Heart left ventricle (tissue), 16 donors: ENCODE measurements at regions not wholly inside any gene's neighbourhood (a gene's known extent, or its start where the extent isn't known, plus 50 kb on each side); places are given as distances from the start of the nearest gene placed in this dataset.
A peak's percentile ranks its signal among the peaks of the same experiment; 100 is the strongest.

Source experiments
- ATAC-seq, 4 donors: fragments of 200-7000 bp; cut with Tn5 transposase; one replicate each; pipeline ENCODE4 v1.9.1; 2020 to 2022; ENCODE audit warnings: moderate library complexity in 4 of 4, mild to moderate bottlenecking in 3 of 4, moderate number of reproducible peaks in 1 of 4
- DNase-seq, 5 donors: peaks; one replicate each; pipeline ENCODE4 v3.0.0-alpha.2; 2020
- H3K27ac ChIP-seq, 12 donors: fragments of 200-600 bp; sonication (generic) in 4 of 12; one replicate each; pipeline versions ENCODE4 v1.5.0 to v1.8.0; 2016 to 2022; ENCODE audit warnings: mild to moderate bottlenecking in 2 of 12
- H3K27me3 ChIP-seq, 9 donors: fragments of 200-600 bp; sonication (generic) in 2 of 9; one replicate each; pipeline versions ENCODE4 v1.5.1 to v1.8.0; 2016 to 2022; ENCODE audit warnings: mild to moderate bottlenecking in 3 of 9
- H3K36me3 ChIP-seq, 9 donors: fragments of 200-600 bp; sonication (generic) in 2 of 9; one replicate each; pipeline versions ENCODE4 v1.5.0 to v1.8.0; 2018 to 2022; ENCODE audit warnings: mild to moderate bottlenecking in 2 of 9
- H3K4me1 ChIP-seq, 12 donors: fragments of 200-600 bp; sonication (generic) in 4 of 12; one replicate each; pipeline versions ENCODE4 v1.5.0 to v1.8.0; 2016 to 2022; ENCODE audit warnings: mild to moderate bottlenecking in 3 of 12
- H3K4me3 ChIP-seq, 12 donors: fragments of 200-600 bp; sonication (generic) in 4 of 12; one replicate each; pipeline versions ENCODE4 v1.5.0 to v1.8.0; 2017 to 2022; ENCODE audit warnings: mild to moderate bottlenecking in 9 of 12, moderate library complexity in 4 of 12
- H3K9me3 ChIP-seq, 12 donors: fragments of 200-600 bp; sonication (generic) in 4 of 12; one replicate each; pipeline versions ENCODE4 v1.5.0 to v1.8.0; 2016 to 2022; ENCODE audit warnings: mild to moderate bottlenecking in 1 of 12
- CTCF ChIP-seq, 12 donors: fragments of 200-600 bp; sonication (generic) in 4 of 12; IDR thresholded peaks; one replicate each; pipeline versions ENCODE4 v1.5.0 to v1.8.0; 2018 to 2022; ENCODE audit warnings: antibody characterized with exemption in 12 of 12, mild to moderate bottlenecking in 5 of 12
- POLR2A ChIP-seq, 2 donors: fragments of 450-650 bp; IDR thresholded peaks; one replicate each; pipeline ENCODE4 v1.6.1; 2017; ENCODE audit warnings: antibody characterized with exemption in 2 of 2, mild to moderate bottlenecking in 2 of 2, moderate library complexity in 2 of 2
- WGBS, 4 donors: extraction: QIAGEN DNeasy Blood & Tissue Kit in 2 of 4; methylation state at CpG; one replicate each; pipeline versions ENCODE4 v1.1.5 to v1.1.7; 2013 to 2018; 5-methylcytosine and 5-hydroxymethylcytosine counted together
- intact Hi-C, 10 donors: fragments of 100-400 bp; cut with DNase I; formaldehyde crosslinking; loops; one replicate each; pipeline versions ENCODE4 v1.11.1 to v1.14.2; 2022
- donor health status: ischemic (EF 13 %, LVEDD 7.1; RV severe dilation, severe dysfunction).
- donor health status: healthy with polysubstance abuse.
- donor health status: DM: no; HTN: yes; CAD: no.
- donor health status: DM: no; HTN: no; CAD: no.
- donor health status: ischemic (EF 25% LVEDD 6.9; RV normal size, moderate dysfunction).
- donor health status: ischemic (EF 25% LVEDD 5.7; RV mildly dilated, moderate dysfunction).
- donor health status: healthy.
- donor health status: DM: yes; HTN: yes; CAD: no.
- donor health status: ischemic (EF 35%, LVEDD 5.7; RV mildly dilated, moderate dysfunction).
- donor health status: nonischemic (EF 11% LVEDD 7.7; RV severe dilation, severe dysfunction).
- donor health status: DM: yes; HTN: yes; CAD: no.
- donor health status: PGD.
- donor health status: ischemic (EF 29% LVEDD 5.4; RV normal size, mild dysfunction).
- donor health status: nonischemic (EF 23%, LVEDD 6.1; RV moderate dilation, normal function).

- Histone ChIP-seq H3K27me3 (no peaks in the 10 kb centered on the region), H3K4me1 (peaks cover 0 to 15% (median 0%) of the 10 kb centered on the region in 12 donors), H3K27ac (no peak overlapping the region), H3K36me3 (no peaks in the 10 kb centered on the region), H3K4me3 (no peak overlapping the region), H3K9me3 (no peaks in the 10 kb centered on the region)
- DNase-seq (no peak), ATAC-seq (peak in 1 of 4 donors; percentile 44)
- intact Hi-C loops: no loop called here
- TF ChIP-seq POLR2A (IDR thresholded peaks at IDR 0.05) (no peak), CTCF (IDR thresholded peaks at IDR 0.05) (no peak)
Measured at GRCh38 chr17:13917634-13918033, 151.7 kb upstream of the COX10 start.

DNA sequence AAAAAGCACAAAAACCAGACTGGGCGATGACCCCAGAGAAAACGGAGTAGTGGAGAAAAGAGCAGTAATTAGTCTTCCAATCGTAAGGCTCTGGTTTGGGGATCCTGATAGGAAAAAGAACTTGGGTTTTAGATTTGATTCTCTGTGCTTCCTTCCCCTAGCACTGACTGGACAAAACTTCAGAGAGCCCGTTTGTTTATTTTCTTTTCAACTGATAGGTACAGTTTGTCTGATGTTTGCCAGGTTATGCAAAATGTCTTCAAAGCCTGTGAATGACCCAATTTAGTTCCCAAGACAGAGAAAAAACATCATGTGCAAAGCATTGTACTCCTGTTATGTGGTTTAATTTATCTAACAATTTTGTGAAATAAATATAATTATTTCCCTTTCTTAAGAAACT is 151.1 kb upstream of the COX10 start:
- no peak for ATAC-seq
- Histone ChIP-seq H3K4me3 (no peak overlapping the region), H3K36me3 (no peaks in the 10 kb centered on the region), H3K27ac (no peak overlapping the region), H3K9me3 (no peaks in the 10 kb centered on the region), H3K27me3 (no peaks in the 10 kb centered on the region), H3K4me1 (peaks cover 0 to 15% (median 0%) of the 10 kb centered on the region in 12 donors)
- intact Hi-C loops: no loop called here
- no peak for DNase-seq
- 67 to 74% (median 68%) methylated on average over 4 of the region's 4 CpGs for WGBS, 4 donors
- TF ChIP-seq POLR2A (IDR thresholded peaks at IDR 0.05) (no peak), CTCF (IDR thresholded peaks at IDR 0.05) (no peak)

GRCh38 chr17:13919818-13920217 is 149.5 kb upstream of the COX10 start:
- ATAC-seq: no peak
- H3K4me1 ChIP-seq: peaks cover 0 to 15% (median 0%) of the 10 kb centered on the region in 12 donors
- no peaks in the 10 kb centered on the region for H3K36me3 ChIP-seq
- no peaks in the 10 kb centered on the region for H3K27me3 ChIP-seq
- H3K9me3 ChIP-seq: no peaks in the 10 kb centered on the region
- intact Hi-C loops: no loop called here
- 79 to 85% (median 82%) methylated on average over 6 of the region's 6 CpGs for WGBS, 4 donors
- TF ChIP-seq CTCF (IDR thresholded peaks at IDR 0.05) (no peak), POLR2A (IDR thresholded peaks at IDR 0.05) (no peak)
- no peak for DNase-seq
- H3K27ac ChIP-seq: no peak overlapping the region
- no peak overlapping the region for H3K4me3 ChIP-seq

- Histone ChIP-seq H3K4me1 (peaks cover 0 to 15% (median 0%) of the 10 kb centered on the region in 12 donors), H3K9me3 (no peaks in the 10 kb centered on the region), H3K27me3 (no peaks in the 10 kb centered on the region), H3K27ac (peak overlapping the region in 1 of 12 donors; percentile 2), H3K4me3 (no peak overlapping the region), H3K36me3 (no peaks in the 10 kb centered on the region)
- TF ChIP-seq POLR2A (IDR thresholded peaks at IDR 0.05) (no peak), CTCF (IDR thresholded peaks at IDR 0.05) (no peak)
- intact Hi-C loops: no loop called here
- 54 to 67% (median 62%) methylated on average over 3 of the region's 3 CpGs for WGBS, 4 donors
- DNase-seq (no peak), ATAC-seq (no peak)
Measured at GRCh38 chr17:13920413-13920812, 148.9 kb upstream of the COX10 start.
